ENCODE measurements at regions not wholly inside any gene's neighbourhood (a gene's known extent, or its start where the extent isn't known, plus 50 kb on each side); places are given as distances from the start of the nearest gene placed in this dataset.

GRCh38 chr14:71463807-71464206 is 468.4 kb upstream of the RGS6 start:
- TF ChIP-seq REST (IDR thresholded peaks at IDR 0.05; ENCODE audit: insufficient read depth in 1 of 2, low read depth in 2 of 2, low read length in 2 of 2) (no peak), SIN3A (IDR thresholded peaks at IDR 0.05; ENCODE audit: borderline replicate concordance, insufficient read depth, low read length) (no peak), FOXP2 (optimal IDR thresholded peaks at IDR 0.05; ENCODE audit: borderline replicate concordance, extremely low read depth, extremely low read length, insufficient read depth) (no peak), TAF1 (IDR thresholded peaks at IDR 0.05; ENCODE audit: borderline replicate concordance, insufficient read depth, low read length) (no peak), POLR2AphosphoS5 (IDR thresholded peaks at IDR 0.05; ENCODE audit: low read depth, low read length) (no peak)

DNA sequence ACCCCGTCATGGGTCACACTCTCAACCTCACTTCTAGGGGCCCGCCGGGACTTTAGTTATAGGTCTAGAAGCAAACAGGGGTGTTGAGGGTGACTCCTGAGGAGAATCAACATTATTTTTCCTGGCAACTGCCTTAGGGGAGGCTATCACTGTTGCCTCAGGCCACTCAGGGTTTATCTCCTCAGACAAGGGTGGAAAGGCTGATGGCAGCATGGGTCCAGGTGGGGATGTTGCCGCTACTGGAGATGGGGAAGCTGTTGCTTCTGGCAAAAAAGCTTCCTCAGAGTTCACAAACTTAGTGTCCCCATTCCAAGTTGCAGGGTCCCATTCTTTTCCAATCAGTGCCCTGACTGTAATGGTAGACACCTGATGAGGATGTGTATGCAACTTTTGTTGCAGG is 467.4 kb upstream of the RGS6 start:
- TF ChIP-seq FOXP2 (optimal IDR thresholded peaks at IDR 0.05; ENCODE audit: borderline replicate concordance, extremely low read depth, extremely low read length, insufficient read depth) (no peak), REST (IDR thresholded peaks at IDR 0.05; ENCODE audit: insufficient read depth in 1 of 2, low read depth in 2 of 2, low read length in 2 of 2) (no peak), SIN3A (IDR thresholded peaks at IDR 0.05; ENCODE audit: borderline replicate concordance, insufficient read depth, low read length) (no peak), POLR2AphosphoS5 (IDR thresholded peaks at IDR 0.05; ENCODE audit: low read depth, low read length) (no peak), TAF1 (IDR thresholded peaks at IDR 0.05; ENCODE audit: borderline replicate concordance, insufficient read depth, low read length) (no peak)

- no peak for TF ChIP-seq FOXP2 (optimal IDR thresholded peaks at IDR 0.05; ENCODE audit: borderline replicate concordance, extremely low read depth, extremely low read length, insufficient read depth)
Observed at GRCh38 chr14:71465316-71465715, 466.9 kb upstream of the RGS6 start.

GRCh38 chr14:71466251-71466650 is 466.0 kb upstream of the RGS6 start:
- TF ChIP-seq TAF1 (IDR thresholded peaks at IDR 0.05; ENCODE audit: borderline replicate concordance, insufficient read depth, low read length) (no peak), FOXP2 (optimal IDR thresholded peaks at IDR 0.05; ENCODE audit: borderline replicate concordance, extremely low read depth, extremely low read length, insufficient read depth) (no peak), REST (IDR thresholded peaks at IDR 0.05; ENCODE audit: insufficient read depth in 1 of 2, low read depth in 2 of 2, low read length in 2 of 2) (no peak), SIN3A (IDR thresholded peaks at IDR 0.05; ENCODE audit: borderline replicate concordance, insufficient read depth, low read length) (no peak), POLR2AphosphoS5 (IDR thresholded peaks at IDR 0.05; ENCODE audit: low read depth, low read length) (no peak)

DNA sequence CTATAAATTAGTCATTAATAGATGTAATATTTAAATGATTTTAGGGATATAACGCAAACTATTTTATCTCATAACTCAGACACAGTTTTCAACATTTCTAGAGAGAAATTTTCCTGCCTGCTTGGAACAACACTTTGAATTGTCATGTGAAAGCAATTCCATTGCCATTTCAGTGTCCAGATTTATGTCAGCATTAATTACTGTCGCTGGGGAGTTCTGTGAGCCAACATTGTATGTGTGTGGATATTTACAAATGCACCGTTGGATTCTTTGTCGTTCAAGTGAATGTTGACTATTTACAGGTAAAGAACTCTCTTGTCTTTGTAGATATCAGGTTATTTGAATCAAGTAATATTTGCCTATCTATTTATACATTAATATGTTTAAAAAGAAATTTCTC is 465.3 kb upstream of the RGS6 start:
- TF ChIP-seq SIN3A (IDR thresholded peaks at IDR 0.05; ENCODE audit: borderline replicate concordance, insufficient read depth, low read length) (no peak), FOXP2 (optimal IDR thresholded peaks at IDR 0.05; ENCODE audit: borderline replicate concordance, extremely low read depth, extremely low read length, insufficient read depth) (no peak), REST (IDR thresholded peaks at IDR 0.05; ENCODE audit: insufficient read depth in 1 of 2, low read depth in 2 of 2, low read length in 2 of 2) (no peak), TAF1 (IDR thresholded peaks at IDR 0.05; ENCODE audit: borderline replicate concordance, insufficient read depth, low read length) (no peak), POLR2AphosphoS5 (IDR thresholded peaks at IDR 0.05; ENCODE audit: low read depth, low read length) (no peak)
